Hippocampal formation (tissue), 2 donors: ENCODE measurements at regions not wholly inside any gene's neighbourhood (a gene's known extent, or its start where the extent isn't known, plus 50 kb on each side); places are given as distances from the start of the nearest gene placed in this dataset.

Experiments
- DNase-seq, 2 donors: peaks; one replicate each; lab custom pipeline; 2025; lab: John Stamatoyannopoulos, UW

- DNase-seq = no peak
These were observed 444.7 kb downstream of the FLRT2 start for GRCh38 chr14:85974602-85975001.

- no peak for DNase-seq
These were observed 433.5 kb downstream of the FLRT2 start for GRCh38 chr14:85963486-85963885.

- no peak for DNase-seq
These were observed 430.8 kb downstream of the FLRT2 start for GRCh38 chr14:85960756-85961155.

GRCh38 chr14:85959063-85959462, 429.1 kb downstream of the FLRT2 start:
- no peak for DNase-seq

- DNase-seq = no peak
These were observed 428.1 kb downstream of the FLRT2 start for GRCh38 chr14:85958069-85958468.

GRCh38 chr14:85953265-85953664, 423.3 kb downstream of the FLRT2 start:
- no peak for DNase-seq

- DNase-seq = no peak
These were observed 418.2 kb downstream of the FLRT2 start for GRCh38 chr14:85948153-85948552.

GRCh38 chr14:85947461-85948139, 417.7 kb downstream of the FLRT2 start:
- no peak for DNase-seq

GRCh38 chr14:85943192-85943591, 413.2 kb downstream of the FLRT2 start:
- no peak for DNase-seq

- no peak for DNase-seq
These were observed 404.9 kb downstream of the FLRT2 start for GRCh38 chr14:85934886-85935254.

GRCh38 chr14:85934123-85934885, 404.4 kb downstream of the FLRT2 start:
- DNase-seq = peak in 1 of 2 donors; percentile 23

- DNase-seq = peak; percentile 23 to 63
These were observed 391.3 kb downstream of the FLRT2 start for GRCh38 chr14:85921241-85921640.

GRCh38 chr14:85917716-85918115, 387.8 kb downstream of the FLRT2 start:
- peak in 1 of 2 donors; percentile 19 for DNase-seq

GRCh38 chr14:85915711-85916110, 385.8 kb downstream of the FLRT2 start:
- DNase-seq = no peak

GRCh38 chr14:85912141-85912540, 382.2 kb downstream of the FLRT2 start:
- DNase-seq = no peak

- DNase-seq = no peak
These were observed 381.1 kb downstream of the FLRT2 start for GRCh38 chr14:85911044-85911443.

GRCh38 chr14:85909581-85909980, 379.6 kb downstream of the FLRT2 start:
- DNase-seq = no peak

GRCh38 chr14:85907536-85907935, 377.6 kb downstream of the FLRT2 start:
- no peak for DNase-seq

GRCh38 chr14:85897808-85898207, 367.9 kb downstream of the FLRT2 start:
- no peak for DNase-seq

GRCh38 chr14:85895603-85896002, 365.7 kb downstream of the FLRT2 start:
- DNase-seq = no peak

- no peak for DNase-seq
These were observed 362.3 kb downstream of the FLRT2 start for GRCh38 chr14:85892251-85892650.

- DNase-seq = no peak
These were observed 354.0 kb downstream of the FLRT2 start for GRCh38 chr14:85883966-85884365.

GRCh38 chr14:85883101-85883500, 353.2 kb downstream of the FLRT2 start:
- DNase-seq = no peak

- DNase-seq = peak in 1 of 2 donors; percentile 14
These were observed 352.0 kb downstream of the FLRT2 start for GRCh38 chr14:85881935-85882334.
